WTC11 (cell line): ENCODE measurements at regions not wholly inside any gene's neighbourhood (a gene's known extent, or its start where the extent isn't known, plus 50 kb on each side); places are given as distances from the start of the nearest gene placed in this dataset.

ENCODE experiments used
- ATAC-seq: fragments of 200-7000 bp; cut with Tn5 transposase; 2 replicates; pipeline ENCODE4 v1.10.0; 2021; ENCODE audit warnings: mild to moderate bottlenecking, moderate library complexity
- CTCF ChIA-PET: fragments of 300-600 bp; sonication (Branson Sonifier 250); formaldehyde crosslinking; loops from one replicate; lab custom pipeline; 2021; ENCODE audit warnings: antibody characterized with exemption; lab: Charles Lee
- POLR2A ChIA-PET: fragments of 350-600 bp; sonication (Branson Sonifier 250); formaldehyde crosslinking; loops from one replicate; lab custom pipeline; 2021; ENCODE audit warnings: antibody characterized with exemption; lab: Charles Lee
- DNase-seq: peaks from one replicate; pipeline ENCODE4 v3.0.0; 2021; ENCODE audit warnings: low spot score
- H3K27ac Mint-ChIP-seq: 2 replicates; pipeline ENCODE4 v1.8.0; 2021; ENCODE audit warnings: mixed read lengths
- H3K27me3 Mint-ChIP-seq: 2 replicates; pipeline ENCODE4 v1.8.0; 2021; ENCODE audit warnings: low read depth, mild to moderate bottlenecking, moderate library complexity, mixed read lengths
- H3K36me3 Mint-ChIP-seq: 2 replicates; pipeline ENCODE4 v1.8.0; 2021; ENCODE audit warnings: mixed read lengths
- H3K4me1 Mint-ChIP-seq: 2 replicates; pipeline ENCODE4 v1.8.0; 2022; ENCODE audit warnings: mixed read lengths
- H3K4me3 Mint-ChIP-seq: 2 replicates; pipeline ENCODE4 v1.8.0; 2021; ENCODE audit warnings: mild to moderate bottlenecking, moderate library complexity, mixed read lengths
- H3K9me3 Mint-ChIP-seq: 2 replicates; pipeline ENCODE4 v1.8.0; 2021; ENCODE audit warnings: mixed read lengths
- EMX1 ChIP-seq: fragments of 250-450 bp; sonication (Bioruptor Pico); IDR thresholded peaks from 2 replicates; pipeline ENCODE4 v1.8.0; 2021; ENCODE audit warnings: mild to moderate bottlenecking
- FOXJ3 ChIP-seq: sonication (generic); formaldehyde crosslinking; IDR thresholded peaks from 2 replicates; pipeline ENCODE4 v1.9.0; 2021; ENCODE audit warnings: missing genetic modification reagents, mild to moderate bottlenecking, borderline replicate concordance
- GRHL2 ChIP-seq: fragments of 250-450 bp; sonication (Bioruptor Pico); IDR thresholded peaks from 2 replicates; pipeline ENCODE4 v1.8.0; 2022; ENCODE audit warnings: mild to moderate bottlenecking, moderate library complexity; ENCODE audit not compliant: insufficient replicate concordance, severe bottlenecking
- GTF2I ChIP-seq: fragments of 250-450 bp; sonication (Bioruptor Pico); conservative IDR thresholded peaks from 2 replicates; pipeline ENCODE4 v1.4.0; 2021; ENCODE audit warnings: mild to moderate bottlenecking
- IRF1 ChIP-seq: sonication (generic); formaldehyde crosslinking; IDR thresholded peaks from 2 replicates; pipeline ENCODE4 v1.8.0; 2023; ENCODE audit warnings: missing genetic modification reagents
- IRF2 ChIP-seq: sonication (generic); formaldehyde crosslinking; IDR thresholded peaks from 2 replicates; pipeline ENCODE4 v1.8.0; 2022; ENCODE audit warnings: low read depth, missing genetic modification reagents, borderline replicate concordance
- JAZF1 ChIP-seq: fragments of 250-450 bp; sonication (Bioruptor Pico); IDR thresholded peaks from 2 replicates; pipeline ENCODE4 v1.9.0; 2021; ENCODE audit warnings: moderate library complexity, mild to moderate bottlenecking, inconsistent platforms
- MYBL2 ChIP-seq: sonication (generic); formaldehyde crosslinking; IDR thresholded peaks from 2 replicates; pipeline ENCODE4 v1.8.1; 2023; ENCODE audit warnings: mild to moderate bottlenecking, moderate library complexity, missing genetic modification reagents
- NFYB ChIP-seq: sonication (generic); formaldehyde crosslinking; conservative IDR thresholded peaks from 2 replicates; pipeline ENCODE4 v1.8.0; 2022; ENCODE audit warnings: low read depth, missing genetic modification reagents
- NR2C2 ChIP-seq: sonication (generic); formaldehyde crosslinking; IDR thresholded peaks from 2 replicates; pipeline ENCODE4 v1.8.0; 2022; ENCODE audit warnings: mild to moderate bottlenecking, missing genetic modification reagents
- NR3C1 ChIP-seq: sonication (generic); formaldehyde crosslinking; conservative IDR thresholded peaks from 2 replicates; pipeline ENCODE4 v1.8.1; 2023; ENCODE audit warnings: low read depth, mild to moderate bottlenecking, missing genetic modification reagents
- PRDM15 ChIP-seq: sonication (generic); formaldehyde crosslinking; IDR thresholded peaks from 2 replicates; pipeline ENCODE4 v1.8.0; 2022; ENCODE audit warnings: missing genetic modification reagents
- PREB ChIP-seq: sonication (generic); formaldehyde crosslinking; IDR thresholded peaks from 2 replicates; pipeline ENCODE4 v1.8.1; 2022; ENCODE audit warnings: mild to moderate bottlenecking, missing genetic modification reagents, moderate library complexity, borderline replicate concordance
- SMAD3 ChIP-seq: sonication (generic); formaldehyde crosslinking; IDR thresholded peaks from 2 replicates; pipeline ENCODE4 v1.8.0; 2022; ENCODE audit warnings: missing genetic modification reagents, mild to moderate bottlenecking, borderline replicate concordance
- SOX15 ChIP-seq: fragments of 250-450 bp; sonication (Bioruptor Pico); IDR thresholded peaks from 2 replicates; pipeline ENCODE4 v1.9.0; 2021; ENCODE audit warnings: mild to moderate bottlenecking
- ZNF219 ChIP-seq: sonication (generic); formaldehyde crosslinking; IDR thresholded peaks from 2 replicates; pipeline ENCODE4 v1.8.0; 2023; ENCODE audit warnings: missing genetic modification reagents, mild to moderate bottlenecking, borderline replicate concordance

GRCh38 chr9:135413086-135413375 is 66.6 kb upstream of the PPP1R26 start:
- no peak for DNase-seq
- Mint-ChIP-seq H3K36me3 (no peaks in the 10 kb centered on the region), H3K27ac (no peak overlapping the region), H3K4me1 (peaks cover 9% of the 10 kb centered on the region), H3K27me3 (no peaks in the 10 kb centered on the region), H3K4me3 (no peak overlapping the region), H3K9me3 (no peaks in the 10 kb centered on the region)
- ATAC-seq = no peak
- CTCF ChIA-PET = interaction anchor here (0.9 to 5.0 kb wide), 5 partner anchors 28 to 326 kb away, joined by 3 to 46 read pairs (median 5); partner anchors contain the start of gene OLFM1
- POLR2A ChIA-PET = no interaction called here
- TF ChIP-seq GTF2I (CRISPR knock-in tag) (no peak), SMAD3 (no peak), SOX15 (no peak), PREB (CRISPR knock-in tag) (no peak)
- TF ChIP-seq, all 79 proteins: peak for 0

GRCh38 chr9:135413461-135413860 is 66.1 kb upstream of the PPP1R26 start:
- DNase-seq (no peak), ATAC-seq (no peak)
- Mint-ChIP-seq H3K27ac (no peak overlapping the region), H3K36me3 (no peaks in the 10 kb centered on the region), H3K27me3 (no peaks in the 10 kb centered on the region)
- ChIA-PET CTCF (interaction anchor here (0.9 to 5.0 kb wide), 4 partner anchors 27 to 326 kb away, joined by 3 to 46 read pairs (median 10); partner anchors contain the start of gene OLFM1), POLR2A (no interaction called here)
- TF ChIP-seq NR3C1 (CRISPR knock-in tag) (no peak), NFYB (CRISPR knock-in tag) (no peak), FOXJ3 (CRISPR knock-in tag) (no peak)
- TF ChIP-seq, all 79 proteins: peak for 0
- Mint-ChIP-seq H3K9me3 (no peaks in the 10 kb centered on the region), H3K4me1 (peaks cover 9% of the 10 kb centered on the region), H3K4me3 (no peak overlapping the region)

- ChIA-PET POLR2A (no interaction called here), CTCF (interaction anchor here (5.0 kb wide), 1 partner anchor 327 kb away, joined by 46 read pairs; the partner anchor contains the start of gene OLFM1)
- no peak for ATAC-seq
Observed at GRCh38 chr9:135414293-135414692, 65.3 kb upstream of the PPP1R26 start.

GRCh38 chr9:135415586-135415985 is 64.0 kb upstream of the PPP1R26 start:
- POLR2A ChIA-PET = no interaction called here
- no peaks in the 10 kb centered on the region for H3K36me3 Mint-ChIP-seq
- no peaks in the 10 kb centered on the region for H3K9me3 Mint-ChIP-seq
- no peak for TF ChIP-seq PRDM15 (CRISPR knock-in tag)
- no peak for TF ChIP-seq GRHL2
- no peak for TF ChIP-seq ZNF219 (CRISPR knock-in tag)
- TF ChIP-seq IRF2 = no peak
- no peak for TF ChIP-seq IRF1 (CRISPR knock-in tag)
- TF ChIP-seq EMX1 (CRISPR knock-in tag) = no peak
- no peak for TF ChIP-seq NR2C2 (CRISPR knock-in tag)
- TF ChIP-seq, all 79 proteins: peak for 0
- Mint-ChIP-seq H3K4me1 (peaks cover 20% of the 10 kb centered on the region), H3K4me3 (no peak overlapping the region), H3K27ac (no peak overlapping the region), H3K27me3 (peaks cover 8% of the 10 kb centered on the region; the same call in 1 of the 2 replicates)
- CTCF ChIA-PET = interaction anchor here (1.0 to 1.7 kb wide), 3 partner anchors 24 to 174 kb away, joined by 3 to 7 read pairs (median 4); no protein-coding TSS in a partner anchor
- ATAC-seq (no peak), DNase-seq (no peak)

More at GRCh38 chr9:135414293-135414692, 65.3 kb upstream of the PPP1R26 start:
- H3K4me3 Mint-ChIP-seq = no peak overlapping the region
- no peaks in the 10 kb centered on the region for H3K36me3 Mint-ChIP-seq
- H3K9me3 Mint-ChIP-seq = no peaks in the 10 kb centered on the region
- no peak for DNase-seq
- no peak for TF ChIP-seq JAZF1 (CRISPR knock-in tag)
- no peak for TF ChIP-seq GTF2I (CRISPR knock-in tag)
- TF ChIP-seq MYBL2 = no peak
- H3K27ac Mint-ChIP-seq = no peak overlapping the region
- H3K27me3 Mint-ChIP-seq = peaks cover 5% of the 10 kb centered on the region; the same call in 1 of the 2 replicates
- H3K4me1 Mint-ChIP-seq = peaks cover 12% of the 10 kb centered on the region
